Keratinocyte (primary cell): ENCODE measurements at regions not wholly inside any gene's neighbourhood (a gene's known extent, or its start where the extent isn't known, plus 50 kb on each side); places are given as distances from the start of the nearest gene placed in this dataset.

Experiments
- DNase-seq: peaks from one replicate; pipeline ENCODE4 v3.0.0-alpha.2; 2011; ENCODE audit warnings: low read depth, missing footprints, low spot score
- FAIRE-seq: peaks from 2 replicates; lab custom pipeline; 2011; peaks lifted over from hg19 to GRCh38; lab: Jason Lieb, UNC
- H2AFZ ChIP-seq: 2 replicates; pipeline ENCODE4 v1.6.0; 2012; ENCODE audit warnings: low read length, control low read depth, inconsistent platforms; ENCODE audit not compliant: control insufficient read depth
- H3K27ac ChIP-seq: 2 replicates; pipeline ENCODE4 v1.5.1; 2011; ENCODE audit warnings: low read length; ENCODE audit not compliant: control insufficient read depth, insufficient read depth
- H3K27me3 ChIP-seq: 3 replicates; pipeline ENCODE4 v1.6.0; 2011; ENCODE audit warnings: low read length; ENCODE audit not compliant: control insufficient read depth, insufficient read depth; ENCODE audit errors: extremely low read depth
- H3K36me3 ChIP-seq, 2 experiments: 2 replicates in 1 of 2; 3 replicates in 1 of 2; pipeline ENCODE4 v1.5.1; 2011; ENCODE audit warnings: low read length in 2 of 2, mild to moderate bottlenecking in 1 of 2; ENCODE audit not compliant: control insufficient read depth in 2 of 2, insufficient read depth in 2 of 2; ENCODE audit errors: extremely low read depth in 1 of 2
- H3K4me1 ChIP-seq: 3 replicates; pipeline ENCODE4 v1.5.1; 2011; ENCODE audit warnings: low read length; ENCODE audit not compliant: control insufficient read depth, insufficient read depth; ENCODE audit errors: extremely low read depth
- H3K4me2 ChIP-seq: 3 replicates; pipeline ENCODE4 v1.6.0; 2011; ENCODE audit warnings: low read depth, low read length; ENCODE audit not compliant: control insufficient read depth, insufficient read depth; ENCODE audit errors: extremely low read depth
- H3K4me3 ChIP-seq, 3 experiments: fragments of 200-600 bp in 1 of 3; sonication (generic) in 1 of 3; 2 replicates in 2 of 3; 3 replicates in 1 of 3; pipeline ENCODE4 v1.5.1; 2011 to 2016; ENCODE audit warnings: low read length in 3 of 3, mild to moderate bottlenecking in 3 of 3, control low read depth in 2 of 3, inconsistent platforms in 1 of 3, low read depth in 1 of 3, mixed read lengths in 1 of 3, mixed run types in 1 of 3, moderate library complexity in 1 of 3; ENCODE audit not compliant: control insufficient read depth in 2 of 3, insufficient read depth in 2 of 3; ENCODE audit errors: extremely low read depth in 1 of 3
- H3K79me2 ChIP-seq: 2 replicates; pipeline ENCODE4 v1.6.0; 2012; ENCODE audit warnings: low read length; ENCODE audit not compliant: control insufficient read depth, insufficient read depth
- H3K9ac ChIP-seq: 3 replicates; pipeline ENCODE4 v1.6.0; 2011; ENCODE audit warnings: low read length; ENCODE audit not compliant: control insufficient read depth, insufficient read depth; ENCODE audit errors: extremely low read depth
- H3K9me1 ChIP-seq: 3 replicates; pipeline ENCODE4 v1.6.0; 2011; ENCODE audit warnings: low read length; ENCODE audit not compliant: control insufficient read depth, insufficient read depth; ENCODE audit errors: extremely low read depth
- H3K9me3 ChIP-seq: 2 replicates; pipeline ENCODE4 v1.5.1; 2012; ENCODE audit warnings: low read depth, low read length; ENCODE audit not compliant: control insufficient read depth
- H4K20me1 ChIP-seq: 3 replicates; pipeline ENCODE4 v1.6.0; 2011; ENCODE audit warnings: low read length; ENCODE audit not compliant: control insufficient read depth, insufficient read depth; ENCODE audit errors: extremely low read depth
- CTCF ChIP-seq, 3 experiments: IDR thresholded peaks in 1 of 3; conservative IDR thresholded peaks in 1 of 3; optimal IDR thresholded peaks in 1 of 3; 2 replicates in 2 of 3; 3 replicates in 1 of 3; pipeline versions ENCODE3 to v1.5.1; 2011; ENCODE audit warnings: low read length in 3 of 3, mild to moderate bottlenecking in 3 of 3, moderate library complexity in 2 of 3, control low read depth in 1 of 3, inconsistent platforms in 1 of 3; ENCODE audit not compliant: insufficient read depth in 2 of 3; ENCODE audit errors: extremely low read depth in 1 of 3
- EZH2 ChIP-seq: IDR thresholded peaks from one replicate; pipeline ENCODE4 v1.6.1; 2012; ENCODE audit warnings: inconsistent platforms, mild to moderate bottlenecking, low read length, moderate library complexity
- dilution Hi-C: fragments of 300-500 bp; cut with MboI; formaldehyde crosslinking; loops from one replicate; pipeline ENCODE4 v1.7.0; 2020; ENCODE audit warnings: low sequenced_read_pairs; ENCODE audit not compliant: extremely low pct_ligation_motif_present

GRCh38 chr1:106608841-106609240 lies 447.6 kb upstream of the PRMT6 start:
- no peaks in the 10 kb centered on the region for H3K9me1 ChIP-seq
- no peaks in the 10 kb centered on the region for H3K4me1 ChIP-seq
- no peaks in the 10 kb centered on the region for H4K20me1 ChIP-seq
- H3K27ac ChIP-seq, result no peak overlapping the region
- no peaks in the 10 kb centered on the region for H3K9me3 ChIP-seq
- no peak for TF ChIP-seq CTCF (optimal IDR thresholded peaks at IDR 0.05 in 1 of 3, IDR thresholded peaks at IDR 0.05 in 1 of 3, conservative IDR thresholded peaks at IDR 0.05 in 1 of 3; ENCODE audit: extremely low read depth in 1 of 3, insufficient read depth in 2 of 3, low read length in 3 of 3)
- TF ChIP-seq EZH2, result no peak
- dilution Hi-C loops, result no loop called here
- DNase-seq (no peak), FAIRE-seq (no peak)
- no peak overlapping the region for H2AFZ ChIP-seq
- H3K4me3 ChIP-seq, result no peak overlapping the region
- no peak overlapping the region for H3K9ac ChIP-seq
- H3K79me2 ChIP-seq, result no peaks in the 10 kb centered on the region
- H3K4me2 ChIP-seq, result no peak overlapping the region
- no peaks in the 10 kb centered on the region for H3K27me3 ChIP-seq
- no peaks in the 10 kb centered on the region for H3K36me3 ChIP-seq

- Histone ChIP-seq H3K4me3 (no peak overlapping the region), H3K27me3 (no peaks in the 10 kb centered on the region), H3K27ac (no peak overlapping the region), H3K9me1 (no peaks in the 10 kb centered on the region), H3K79me2 (no peaks in the 10 kb centered on the region), H3K9ac (no peak overlapping the region), H2AFZ (no peak overlapping the region), H4K20me1 (no peaks in the 10 kb centered on the region), H3K4me2 (no peak overlapping the region), H3K36me3 (no peaks in the 10 kb centered on the region), H3K4me1 (peaks cover 9% of the 10 kb centered on the region), H3K9me3 (no peaks in the 10 kb centered on the region)
- TF ChIP-seq EZH2 (no peak), CTCF (optimal IDR thresholded peaks at IDR 0.05 in 1 of 3, IDR thresholded peaks at IDR 0.05 in 1 of 3, conservative IDR thresholded peaks at IDR 0.05 in 1 of 3; ENCODE audit: extremely low read depth in 1 of 3, insufficient read depth in 2 of 3, low read length in 3 of 3) (no peak)
- FAIRE-seq, result no peak
- DNase-seq, result no peak
- dilution Hi-C loops, result no loop called here
Observed at GRCh38 chr1:106613068-106613467, 443.4 kb upstream of the PRMT6 start.
